Esophagus mucosa (tissue), 1 donor: ENCODE measurements at regions not wholly inside any gene's neighbourhood (a gene's known extent, or its start where the extent isn't known, plus 50 kb on each side); places are given as distances from the start of the nearest gene placed in this dataset.
A peak's percentile ranks its signal among the peaks of the same experiment; 100 is the strongest.

Experiments
- ATAC-seq: fragments of 200-7000 bp; cut with Tn5 transposase; one replicate; pipeline ENCODE4 v1.9.1; 2020
- donor health status: DM: yes; HTN: yes; CAD: no.

DNA sequence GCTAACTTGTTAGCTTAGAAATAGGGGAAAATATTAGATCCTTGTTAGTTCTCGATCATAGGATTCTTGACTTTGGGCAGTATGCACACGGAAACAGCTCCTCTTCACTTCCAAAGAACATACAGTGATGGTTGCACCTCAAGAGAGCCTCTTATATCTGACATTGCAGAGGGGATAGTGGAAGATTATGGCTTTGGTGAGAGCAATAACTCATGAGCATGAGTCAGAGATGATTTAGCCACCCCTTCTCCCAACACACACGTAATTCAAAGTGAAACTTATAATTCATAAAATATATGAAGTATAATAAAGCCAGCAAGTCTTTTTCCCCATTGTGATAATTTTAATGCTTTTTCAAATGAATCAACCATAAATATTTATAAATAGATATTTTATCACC lies 683.7 kb downstream of the POM121L12 start:
- ATAC-seq = no peak

DNA sequence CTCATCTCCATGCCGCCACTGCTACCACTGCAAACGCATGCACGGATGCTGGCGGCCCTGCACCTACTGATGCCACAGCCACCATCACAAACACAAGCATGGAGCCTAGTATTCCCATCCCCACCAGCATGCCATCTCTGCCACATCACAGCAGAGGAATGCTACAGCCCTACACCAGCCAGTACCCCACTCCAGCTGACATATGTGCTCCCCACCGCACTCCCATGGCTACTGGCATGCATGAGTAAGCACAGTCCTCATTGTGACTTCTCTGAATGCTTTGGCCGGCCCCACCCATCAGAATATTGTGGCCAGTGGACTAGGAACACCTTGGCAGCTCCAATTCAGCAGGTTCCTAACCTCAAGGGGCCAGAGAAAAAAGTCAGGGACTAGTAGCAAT lies 705.5 kb downstream of the POM121L12 start:
- no peak for ATAC-seq

DNA sequence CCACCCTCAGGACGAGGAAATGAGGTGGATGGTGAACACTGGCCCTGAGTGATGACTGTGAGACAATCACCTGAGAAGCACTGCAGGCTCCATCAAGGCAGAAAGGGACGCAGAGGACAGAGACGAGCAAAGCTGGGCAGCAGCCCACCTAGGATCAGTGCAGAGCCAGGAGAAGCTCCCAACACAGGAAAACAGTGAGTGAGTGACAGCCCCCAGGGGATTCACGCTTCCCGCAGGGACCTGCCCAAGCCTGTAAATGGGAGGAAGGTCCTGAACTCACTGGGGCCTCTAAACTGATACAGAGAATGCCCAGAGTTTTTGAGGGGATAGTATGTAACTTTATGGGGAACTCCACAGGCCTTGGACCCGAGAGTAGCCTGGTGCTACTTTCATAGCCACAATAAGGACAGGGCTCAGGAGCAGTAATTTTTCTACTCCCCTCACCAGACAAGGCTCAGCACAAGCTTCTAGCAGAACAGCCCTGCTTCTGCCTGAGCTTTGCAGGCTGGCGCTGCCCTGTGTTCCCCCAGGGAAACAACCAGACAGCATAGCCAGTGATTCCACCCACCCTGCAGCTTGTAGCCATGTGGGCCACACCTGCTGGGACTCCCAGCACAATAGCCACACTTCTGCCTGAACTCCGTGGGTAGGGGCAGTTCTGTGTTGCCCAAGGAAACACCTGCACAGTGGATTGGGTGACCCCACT lies 708.4 kb downstream of the POM121L12 start:
- ATAC-seq = peak; percentile 22

DNA sequence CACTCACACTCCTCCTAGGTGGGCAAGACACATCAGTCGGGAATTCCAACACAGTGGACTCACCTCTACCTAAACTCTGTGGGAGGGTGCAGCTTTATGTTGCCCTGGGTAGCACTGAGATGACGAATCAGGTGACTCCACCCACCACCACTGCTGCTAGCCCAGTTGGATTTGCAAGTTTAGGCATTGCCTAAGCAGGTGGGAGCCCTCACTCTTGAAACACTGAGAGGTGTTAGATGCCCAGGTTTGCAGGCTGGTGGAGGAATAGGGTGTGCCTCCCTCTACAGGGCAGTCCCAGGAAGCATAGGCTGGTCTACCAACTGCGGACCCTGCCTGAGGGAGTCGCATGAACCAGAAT lies 708.9 kb downstream of the POM121L12 start:
- ATAC-seq = peak; percentile 99

DNA sequence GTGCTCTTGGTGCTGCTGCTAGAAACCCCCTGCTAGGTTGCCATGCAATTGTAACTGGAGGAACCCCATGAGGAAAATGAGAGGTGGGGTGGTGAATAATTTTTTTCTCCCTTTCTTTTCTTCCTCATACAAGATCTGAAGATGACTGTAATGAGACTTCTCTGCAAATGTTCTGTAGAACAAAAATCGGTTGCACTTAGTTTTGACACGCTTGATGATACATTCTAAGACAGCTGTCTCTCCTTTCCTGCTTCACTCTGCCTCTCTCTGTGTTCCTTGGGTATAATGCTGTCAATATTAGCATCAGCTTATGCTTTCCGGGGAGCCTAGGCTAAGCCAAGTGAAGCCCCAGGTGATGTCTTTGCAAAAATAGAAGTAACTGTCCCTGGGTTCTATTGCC lies 721.5 kb downstream of the POM121L12 start:
- ATAC-seq = no peak

DNA sequence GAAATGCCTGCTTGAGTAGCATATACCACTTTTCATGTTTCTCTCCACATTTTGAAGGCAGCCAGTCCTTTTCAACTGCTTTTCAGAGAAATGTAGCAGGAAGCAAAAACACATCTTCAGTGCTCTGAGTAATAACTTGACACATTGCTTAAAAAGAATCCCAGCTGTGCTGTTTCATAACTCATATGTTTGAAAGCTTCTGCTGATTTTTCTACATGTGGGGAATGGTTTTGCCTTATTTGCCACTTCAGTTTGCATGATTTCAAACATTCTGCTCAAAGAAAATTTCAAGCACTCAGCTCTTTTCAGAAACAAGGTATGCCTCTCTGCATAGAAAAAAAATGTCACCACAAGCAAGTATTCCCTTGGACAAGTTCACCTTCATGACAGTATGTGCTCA lies 732.8 kb downstream of the POM121L12 start:
- no peak for ATAC-seq

DNA sequence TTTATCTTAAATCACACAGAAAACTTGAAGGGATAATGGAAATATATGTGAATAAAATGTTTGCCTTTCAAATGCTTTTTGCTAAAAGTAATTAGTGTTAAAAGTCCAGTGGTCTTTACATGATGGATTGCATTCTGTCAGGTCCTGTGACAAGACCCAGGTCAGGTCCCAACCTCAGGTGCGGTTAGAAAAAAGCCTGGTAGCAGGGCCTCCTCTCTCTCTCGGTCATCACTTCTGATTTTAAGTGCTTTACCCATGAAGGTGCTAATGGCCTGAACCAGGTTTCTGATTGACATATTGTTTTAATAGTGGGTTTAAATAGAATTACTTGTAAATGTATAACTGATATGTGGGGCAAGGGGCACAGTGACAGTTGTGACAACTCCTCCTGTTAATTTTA lies 736.3 kb downstream of the POM121L12 start:
- ATAC-seq = no peak

DNA sequence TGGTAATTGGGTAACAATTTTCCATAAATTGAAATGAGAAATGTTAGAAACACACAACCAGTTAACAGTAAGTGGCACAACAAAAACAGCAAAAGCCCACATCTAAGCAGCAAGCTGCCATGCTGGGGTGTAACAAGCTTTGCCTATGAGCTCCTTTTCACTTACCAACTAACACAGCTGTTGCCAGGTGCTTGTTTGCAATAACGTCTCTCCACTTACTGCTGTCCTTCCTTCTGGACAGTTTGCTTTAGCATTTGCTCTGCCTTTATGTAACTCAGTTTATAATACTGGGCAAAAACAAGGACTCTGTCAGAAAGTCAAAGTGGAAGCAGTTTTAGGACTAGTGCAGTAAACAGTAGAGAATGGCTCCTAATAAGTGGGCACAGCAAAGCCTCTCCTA lies 740.9 kb downstream of the POM121L12 start:
- no peak for ATAC-seq

DNA sequence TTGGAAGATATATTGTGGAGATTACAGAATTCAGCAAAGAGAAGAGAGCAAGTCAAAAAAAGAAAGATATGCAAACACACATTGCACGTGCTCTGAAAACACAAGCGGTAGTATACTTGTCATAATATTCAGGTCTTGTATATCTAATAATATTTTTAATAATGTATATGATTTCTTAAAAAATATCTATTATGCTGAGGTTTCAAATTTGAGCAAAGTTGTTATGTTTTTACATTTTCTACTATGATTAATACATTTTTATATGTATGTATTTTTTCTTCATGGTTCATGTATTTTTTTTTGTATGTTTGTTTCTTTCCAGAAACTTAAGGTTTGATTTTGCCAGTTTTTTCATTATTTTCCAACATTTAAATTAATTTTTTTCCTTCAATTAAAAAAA lies 752.4 kb upstream of the VSTM2A start:
- no peak for ATAC-seq

DNA sequence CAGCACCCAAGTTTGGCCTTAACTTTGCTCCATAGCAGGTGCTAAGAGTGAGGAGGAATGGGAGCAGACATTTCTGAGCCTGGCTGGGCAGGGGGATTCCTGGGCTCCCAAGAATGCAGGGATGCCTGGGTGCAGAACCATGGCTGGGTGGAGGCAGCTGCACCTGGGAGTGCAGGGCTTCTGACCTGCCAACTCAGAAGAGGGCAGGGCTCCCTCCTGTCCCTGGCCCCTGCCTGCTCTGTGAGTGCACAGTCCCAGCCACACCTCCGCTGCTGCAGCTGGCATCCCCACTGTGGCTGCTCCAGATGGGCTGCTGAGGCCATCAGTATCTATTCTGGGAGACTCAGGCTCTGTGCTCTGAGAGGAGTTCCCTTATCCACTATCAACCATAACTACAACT lies 747.4 kb upstream of the VSTM2A start:
- no peak for ATAC-seq

DNA sequence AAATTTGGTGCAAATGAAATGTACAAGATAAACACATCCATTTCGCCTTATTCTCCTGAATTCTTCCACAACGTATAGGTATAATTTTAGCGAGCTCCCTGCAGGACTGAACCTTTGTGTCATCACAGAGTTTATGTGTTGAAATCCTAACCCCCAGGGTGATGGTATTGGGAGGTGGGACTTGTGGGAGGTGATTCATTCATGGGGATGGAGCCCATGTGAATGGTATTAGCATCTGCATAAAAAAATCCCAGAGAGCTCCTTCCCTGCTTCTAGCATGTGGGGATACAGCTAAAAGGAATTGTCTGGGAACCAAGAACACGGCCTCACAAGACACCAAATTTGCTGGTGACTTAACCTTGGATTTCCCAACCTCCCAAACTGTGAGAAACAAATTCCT lies 741.4 kb upstream of the VSTM2A start:
- no peak for ATAC-seq

DNA sequence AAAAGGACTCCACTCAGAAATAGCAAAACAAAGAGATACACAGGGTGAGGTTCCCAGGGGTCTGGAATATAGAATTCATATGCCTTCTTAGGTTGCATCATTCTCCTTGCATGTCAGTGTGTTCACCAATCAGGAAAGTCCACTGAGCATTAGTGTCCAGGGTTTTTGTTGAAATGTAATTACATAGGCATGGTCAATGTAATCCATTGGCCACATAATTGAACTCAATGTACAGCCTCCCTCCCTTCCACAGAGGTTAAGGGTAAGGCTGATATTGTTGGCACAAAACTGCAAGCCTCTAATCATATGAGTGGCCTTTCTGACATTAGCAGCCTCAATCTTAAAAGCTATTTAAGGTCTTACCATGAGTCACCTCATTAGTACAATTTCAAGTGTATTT lies 736.1 kb upstream of the VSTM2A start:
- no peak for ATAC-seq

DNA sequence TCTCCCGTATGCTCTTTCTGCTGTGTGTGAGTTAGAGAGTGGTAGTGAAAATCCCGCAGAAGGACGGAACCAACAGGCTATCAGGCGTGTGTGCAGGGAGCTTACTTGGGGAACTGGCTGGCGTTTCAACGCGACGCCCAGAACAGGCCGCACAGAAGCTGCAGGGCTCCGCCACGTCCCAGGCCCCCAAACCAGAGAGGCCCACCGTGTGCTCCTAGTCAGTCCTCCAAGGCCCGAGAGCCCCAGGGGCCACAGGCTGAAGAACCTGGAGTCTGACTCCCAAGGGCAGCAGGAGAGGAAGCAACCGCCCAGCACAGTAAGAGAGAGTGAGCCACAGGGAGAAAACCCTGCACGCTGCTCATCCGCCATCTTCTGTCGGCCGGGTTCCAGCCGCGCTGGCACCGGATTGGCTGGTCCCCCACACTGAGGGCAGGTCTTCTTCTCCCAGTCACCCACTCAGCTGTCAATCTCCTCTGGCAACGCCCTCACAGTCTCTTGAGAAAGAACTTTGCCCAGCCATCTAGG lies 730.6 kb upstream of the VSTM2A start:
- ATAC-seq = no peak

DNA sequence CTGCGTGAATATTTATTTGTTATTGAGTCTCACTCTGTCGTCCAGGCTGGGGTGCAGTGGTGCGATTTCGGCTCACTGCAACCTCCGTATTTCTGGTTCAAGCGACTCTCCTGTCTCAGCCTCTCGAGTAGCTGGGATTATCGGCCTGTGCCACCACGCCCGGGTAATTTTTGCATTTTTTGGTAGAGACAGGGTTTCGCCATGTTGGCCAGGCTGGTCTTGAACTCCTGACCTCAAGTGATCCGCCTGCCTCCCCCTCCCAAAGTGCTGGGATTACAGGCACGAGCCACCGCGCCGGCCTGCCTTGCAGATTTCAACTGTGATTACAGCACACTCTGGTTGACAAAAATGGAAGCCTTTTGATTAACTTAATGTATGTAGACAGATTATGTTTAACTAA lies 730.0 kb upstream of the VSTM2A start:
- ATAC-seq = no peak

DNA sequence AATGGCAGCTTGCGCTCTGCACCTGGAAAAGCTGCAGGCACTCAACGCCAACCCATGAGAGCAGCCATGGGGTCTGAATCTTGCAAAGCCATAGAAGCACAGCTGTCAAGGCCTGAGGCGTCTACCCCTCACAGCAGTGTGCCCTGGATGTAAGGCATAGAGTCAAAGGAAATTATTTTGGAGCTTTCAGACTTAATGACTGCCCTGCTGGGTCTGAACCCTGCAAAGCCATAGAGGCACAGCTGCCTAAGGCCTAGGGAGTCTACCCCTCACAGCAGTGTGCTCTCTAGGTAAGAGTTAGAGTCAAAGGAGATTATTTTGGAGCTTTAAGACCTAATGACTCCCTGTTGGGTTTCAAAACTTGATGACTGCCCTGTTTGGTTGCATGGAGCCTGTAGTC lies 706.9 kb upstream of the VSTM2A start:
- ATAC-seq = no peak

DNA sequence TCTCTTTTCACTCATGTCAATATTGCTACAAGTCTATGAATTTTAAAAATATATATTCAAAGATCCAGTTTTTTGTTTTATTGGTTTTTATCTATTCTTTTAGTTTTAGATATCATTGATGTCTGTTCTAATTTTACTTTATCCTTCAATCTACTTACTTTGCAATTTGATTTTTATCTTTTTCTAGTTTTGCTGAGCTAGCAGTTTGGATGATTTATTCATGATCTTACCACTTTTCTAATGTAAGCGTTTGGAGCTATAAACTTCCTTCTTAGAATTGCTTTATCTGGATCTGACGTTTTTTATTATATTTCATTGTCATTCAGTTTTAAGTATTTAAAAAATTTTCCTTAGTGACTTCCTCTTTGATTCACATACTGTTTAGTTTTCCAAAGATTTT lies 664.5 kb upstream of the VSTM2A start:
- no peak for ATAC-seq

DNA sequence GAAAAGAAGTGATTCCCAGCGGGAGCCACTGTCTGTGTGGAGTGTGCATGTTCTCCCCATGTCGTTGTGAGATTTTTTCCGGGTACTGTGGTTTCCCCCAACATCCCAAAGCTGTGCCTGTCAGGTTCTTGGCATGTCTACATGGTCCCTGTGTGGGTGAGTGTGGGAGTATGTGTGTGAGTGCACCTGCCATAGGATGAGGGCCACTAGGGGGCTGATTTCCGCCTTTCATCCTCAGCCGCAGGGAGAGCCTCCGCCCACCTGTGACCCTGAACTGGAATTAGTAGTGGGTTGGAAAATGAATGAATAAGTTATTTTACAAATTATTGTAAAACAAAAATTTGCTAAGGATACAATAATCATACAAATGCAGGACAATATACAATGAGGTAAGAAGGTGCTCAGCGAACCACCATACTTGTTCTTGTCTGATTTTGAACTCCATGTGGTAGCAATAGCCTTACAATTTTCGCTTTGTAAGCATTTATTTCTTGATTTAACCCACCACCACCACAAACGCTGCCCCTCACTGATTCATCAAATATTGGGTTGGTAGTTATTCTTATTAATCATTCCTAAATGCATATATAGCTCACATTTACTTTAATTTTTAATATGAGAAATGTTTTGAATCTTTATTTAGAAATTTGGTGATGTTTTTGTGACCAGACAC lies 641.2 kb upstream of the VSTM2A start:
- ATAC-seq = no peak

DNA sequence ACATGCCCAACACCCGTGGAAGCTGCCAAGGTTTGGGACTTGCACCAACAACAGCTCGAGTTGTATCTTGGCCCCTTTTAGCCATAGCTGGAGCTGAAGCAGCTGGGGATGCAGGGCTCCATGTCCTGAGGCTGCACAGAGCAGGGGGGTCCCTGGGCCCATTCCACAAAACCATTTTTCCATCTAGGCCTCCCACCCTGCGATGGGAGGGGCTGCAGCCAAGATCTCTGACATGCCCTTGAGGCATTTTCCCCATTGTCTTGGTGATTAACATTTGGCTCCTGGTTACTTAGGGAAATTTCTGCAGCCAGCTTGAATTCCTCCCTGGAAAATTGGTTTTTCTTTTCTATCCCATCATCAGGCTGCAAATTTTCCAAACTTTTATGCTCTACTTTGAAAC lies 637.8 kb upstream of the VSTM2A start:
- no peak for ATAC-seq

DNA sequence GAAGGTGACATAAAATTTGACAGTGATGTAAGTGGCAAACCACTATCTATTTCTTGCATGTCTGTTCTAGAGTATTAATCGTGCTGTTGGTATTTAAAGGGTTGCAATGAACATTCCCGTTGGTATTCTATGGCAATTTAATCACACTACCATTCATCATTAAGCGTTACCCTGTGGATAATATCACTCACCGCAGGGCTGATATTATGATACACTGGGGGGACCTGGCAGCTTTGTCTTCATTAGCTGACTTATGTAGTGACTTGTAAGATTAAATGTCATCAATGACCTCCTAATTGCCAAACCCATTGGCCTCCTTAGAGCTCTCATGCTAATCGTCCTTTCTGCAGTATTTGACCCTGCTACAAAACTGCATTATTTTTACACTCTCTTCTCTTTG lies 624.5 kb upstream of the VSTM2A start:
- no peak for ATAC-seq

DNA sequence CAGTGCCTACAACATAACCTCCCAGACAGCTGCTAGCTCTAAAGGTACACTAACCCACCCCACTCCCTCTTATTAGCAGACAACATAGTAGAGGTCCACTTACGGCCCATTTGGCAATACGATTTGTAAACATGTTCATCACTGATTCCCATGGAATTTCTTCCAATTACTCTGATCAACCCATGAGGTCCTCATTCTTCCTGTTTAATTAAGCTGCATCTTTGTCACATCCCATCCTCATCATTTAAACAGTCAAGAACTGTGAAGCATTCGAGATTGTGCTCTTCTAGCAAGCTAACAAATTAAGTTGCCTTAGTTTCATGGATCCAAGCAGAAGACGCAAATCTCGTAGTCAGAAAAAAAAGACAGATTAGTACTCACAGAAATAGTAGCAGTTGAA lies 622.2 kb upstream of the VSTM2A start:
- ATAC-seq = no peak

DNA sequence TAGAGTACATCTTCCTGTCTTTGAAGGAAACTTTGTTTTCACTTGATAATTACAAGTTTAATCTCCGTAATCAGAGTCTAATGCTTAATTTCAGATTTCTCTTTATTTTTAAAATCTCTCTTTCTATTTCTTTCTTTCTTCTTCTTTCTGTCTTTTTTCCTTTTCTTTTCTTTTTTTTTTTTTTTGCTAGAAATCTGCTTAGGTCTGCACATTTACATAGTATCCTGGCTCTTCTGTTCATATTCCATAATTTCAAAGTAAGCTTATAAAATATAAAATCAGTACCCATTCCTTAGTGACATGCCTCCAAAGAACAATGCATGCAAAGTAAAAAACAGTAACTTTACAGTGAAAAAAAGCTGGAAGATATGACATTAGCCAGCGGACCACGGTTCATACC lies 601.7 kb upstream of the VSTM2A start:
- ATAC-seq = no peak

DNA sequence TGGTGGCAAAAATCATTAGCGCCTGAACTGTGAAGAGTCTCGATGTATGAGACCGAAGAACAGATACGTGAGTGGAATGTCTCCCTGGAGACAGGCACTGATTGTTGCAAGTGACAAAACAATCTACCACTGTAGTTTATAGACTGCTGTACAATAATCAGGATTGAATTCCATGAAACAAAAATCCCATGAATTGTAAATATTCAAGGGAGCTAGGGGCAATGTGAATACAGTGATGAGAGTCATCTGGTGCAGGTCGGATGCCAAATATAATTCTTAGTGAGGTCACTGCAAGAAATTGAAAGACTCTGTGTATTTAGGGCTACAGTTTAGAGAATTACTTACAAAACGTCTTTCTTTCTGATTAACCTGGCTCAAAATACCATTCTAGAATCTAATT lies 594.4 kb upstream of the VSTM2A start:
- no peak for ATAC-seq

DNA sequence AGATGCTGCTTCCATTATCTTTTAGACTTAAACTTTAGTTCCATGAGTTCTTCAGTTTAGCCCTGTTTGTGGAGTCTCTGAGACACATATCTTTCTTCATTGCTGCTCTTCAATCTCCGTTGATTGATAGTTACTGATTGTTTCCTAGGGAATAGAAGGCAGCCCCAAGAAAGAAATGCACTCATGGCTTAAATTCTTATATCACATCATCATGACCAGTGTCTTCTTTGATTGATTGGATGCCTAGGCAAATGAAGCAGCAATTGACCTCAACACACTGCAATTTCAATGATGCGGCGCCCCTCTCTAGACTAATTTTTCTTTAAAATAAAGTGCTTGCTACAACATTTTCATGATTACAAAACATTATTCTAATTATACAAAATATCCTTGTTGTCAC lies 576.5 kb upstream of the VSTM2A start:
- ATAC-seq = no peak

DNA sequence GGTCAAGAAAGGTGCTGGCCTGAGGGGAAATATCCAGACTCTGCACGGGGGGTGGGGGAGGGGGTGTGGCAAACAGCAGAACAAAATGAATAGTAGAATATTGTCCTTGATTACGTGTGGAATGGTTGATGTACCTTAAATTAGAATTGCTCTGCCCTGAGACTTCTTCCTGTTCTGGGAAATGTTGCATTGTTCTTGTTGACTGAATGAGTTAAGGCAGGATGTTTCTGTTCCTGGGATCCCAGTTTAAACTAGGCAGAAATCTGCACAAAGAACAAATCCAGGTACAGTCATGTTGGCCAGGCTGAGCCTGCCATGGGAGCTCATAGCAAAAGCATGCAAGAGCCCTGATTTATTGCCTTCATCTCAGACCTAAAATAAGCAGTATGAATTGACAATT lies 558.7 kb upstream of the VSTM2A start:
- ATAC-seq = no peak

DNA sequence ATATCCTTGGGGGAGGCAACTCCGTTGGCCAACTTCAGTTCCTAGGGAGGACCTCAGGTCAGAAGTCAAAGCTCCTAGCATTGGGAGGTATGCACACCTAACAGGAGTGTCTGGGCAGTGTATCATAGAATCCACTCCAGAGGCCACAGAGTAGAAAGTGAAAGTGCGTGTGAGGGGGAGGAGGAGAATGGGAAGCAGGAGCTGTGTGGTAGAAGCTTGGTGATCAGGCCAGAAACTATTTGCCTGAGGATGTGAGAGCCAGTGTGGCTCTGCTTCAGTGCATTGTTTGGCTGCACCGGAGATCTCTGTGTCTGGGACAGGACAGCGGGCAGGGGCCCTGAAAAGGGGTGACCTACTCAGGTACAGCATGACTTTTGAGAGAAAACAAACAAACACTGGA lies 557.4 kb upstream of the VSTM2A start:
- no peak for ATAC-seq
